ENCODE measurements at regions not wholly inside any gene's neighbourhood (a gene's known extent, or its start where the extent isn't known, plus 50 kb on each side); places are given as distances from the start of the nearest gene placed in this dataset.

- TF ChIP-seq, protein P1, sequence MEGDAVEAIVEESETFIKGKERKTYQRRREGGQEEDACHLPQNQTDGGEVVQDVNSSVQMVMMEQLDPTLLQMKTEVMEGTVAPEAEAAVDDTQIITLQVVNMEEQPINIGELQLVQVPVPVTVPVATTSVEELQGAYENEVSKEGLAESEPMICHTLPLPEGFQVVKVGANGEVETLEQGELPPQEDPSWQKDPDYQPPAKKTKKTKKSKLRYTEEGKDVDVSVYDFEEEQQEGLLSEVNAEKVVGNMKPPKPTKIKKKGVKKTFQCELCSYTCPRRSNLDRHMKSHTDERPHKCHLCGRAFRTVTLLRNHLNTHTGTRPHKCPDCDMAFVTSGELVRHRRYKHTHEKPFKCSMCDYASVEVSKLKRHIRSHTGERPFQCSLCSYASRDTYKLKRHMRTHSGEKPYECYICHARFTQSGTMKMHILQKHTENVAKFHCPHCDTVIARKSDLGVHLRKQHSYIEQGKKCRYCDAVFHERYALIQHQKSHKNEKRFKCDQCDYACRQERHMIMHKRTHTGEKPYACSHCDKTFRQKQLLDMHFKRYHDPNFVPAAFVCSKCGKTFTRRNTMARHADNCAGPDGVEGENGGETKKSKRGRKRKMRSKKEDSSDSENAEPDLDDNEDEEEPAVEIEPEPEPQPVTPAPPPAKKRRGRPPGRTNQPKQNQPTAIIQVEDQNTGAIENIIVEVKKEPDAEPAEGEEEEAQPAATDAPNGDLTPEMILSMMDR (conservative IDR thresholded peaks at IDR 0.05; ENCODE audit: control insufficient read depth, insufficient read depth, low read depth, low read length), result no peak
- peak; percentile 64 for DNase-seq (ENCODE audit: low read depth)
- H3K4me3 ChIP-seq (ENCODE audit: control insufficient read depth, low read depth, low read length), result no peak overlapping the region
These were observed 365.5 kb downstream of the MN1 start for GRCh38 chr22:27435844-27436576.

DNA sequence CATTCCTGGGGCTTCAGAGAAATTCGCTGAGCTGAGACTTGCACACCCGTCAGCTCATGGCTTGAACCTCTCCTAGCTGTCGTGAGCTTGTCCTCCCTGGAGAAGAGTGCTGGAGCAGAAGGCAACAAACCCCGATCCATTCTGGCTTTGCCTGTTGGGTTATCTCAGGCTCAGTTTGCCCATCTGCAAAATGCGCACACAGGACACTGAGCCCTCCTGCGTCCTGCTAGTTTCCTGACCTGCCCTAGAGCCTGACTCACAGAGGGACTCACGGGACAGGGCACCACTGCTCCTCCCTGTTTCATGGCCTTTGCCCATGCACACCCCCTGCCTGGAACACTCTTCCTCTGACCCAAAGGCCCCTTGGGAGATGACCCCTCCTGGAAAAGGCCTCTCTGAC, 365.0 kb downstream of the MN1 start:
- DNase-seq (ENCODE audit: low read depth), result no peak
- TF ChIP-seq, protein P1 (conservative IDR thresholded peaks at IDR 0.05; ENCODE audit: control insufficient read depth, insufficient read depth, low read depth, low read length), result no peak
- no peak overlapping the region for H3K4me3 ChIP-seq (ENCODE audit: control insufficient read depth, low read depth, low read length)

GRCh38 chr22:27437570-27437969, 364.0 kb downstream of the MN1 start:
- DNase-seq (ENCODE audit: low read depth), result no peak
- TF ChIP-seq, protein P1 (conservative IDR thresholded peaks at IDR 0.05; ENCODE audit: control insufficient read depth, insufficient read depth, low read depth, low read length), result no peak
- no peak overlapping the region for H3K4me3 ChIP-seq (ENCODE audit: control insufficient read depth, low read depth, low read length)

DNA sequence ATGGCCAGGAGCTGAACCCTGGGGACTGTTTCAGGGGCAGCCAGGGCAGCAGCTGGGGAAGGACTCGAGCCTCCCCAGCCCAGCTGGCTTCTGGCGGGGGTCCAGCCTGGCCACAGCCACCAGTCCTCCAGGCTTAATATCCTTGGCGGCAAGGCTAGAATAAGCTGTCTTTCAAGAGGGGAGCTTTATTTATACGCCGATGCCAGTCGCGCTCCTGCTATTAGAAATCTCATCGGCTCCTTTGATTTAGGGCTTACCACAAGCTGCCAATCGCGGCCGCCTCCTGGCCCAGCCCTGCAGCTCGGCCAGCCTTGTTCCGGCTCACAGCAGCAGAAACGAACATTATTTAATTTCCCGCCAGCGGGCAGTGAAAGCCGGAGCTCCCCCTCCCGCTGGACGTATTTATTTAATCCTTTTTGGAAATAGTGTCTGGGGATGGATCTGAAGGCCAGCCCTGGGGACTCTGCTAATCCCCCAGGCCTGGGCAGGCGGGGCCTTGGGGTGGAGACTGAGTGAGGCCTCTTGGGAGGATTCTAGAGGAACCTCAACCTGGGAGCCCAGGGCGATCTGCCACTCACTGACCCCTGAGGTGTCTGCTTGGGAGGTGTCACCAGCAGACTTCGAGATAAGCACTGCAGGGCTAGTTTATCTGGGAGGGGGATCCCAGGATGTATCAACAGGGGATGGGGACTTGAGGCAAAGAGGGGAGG, 363.1 kb downstream of the MN1 start:
- no peak for DNase-seq (ENCODE audit: low read depth)
- no peak overlapping the region for H3K4me3 ChIP-seq (ENCODE audit: control insufficient read depth, low read depth, low read length)
- TF ChIP-seq, protein P1 (conservative IDR thresholded peaks at IDR 0.05; ENCODE audit: control insufficient read depth, insufficient read depth, low read depth, low read length), result no peak

GRCh38 chr22:27439131-27439530, 362.4 kb downstream of the MN1 start:
- TF ChIP-seq, protein P1 (conservative IDR thresholded peaks at IDR 0.05; ENCODE audit: control insufficient read depth, insufficient read depth, low read depth, low read length), result no peak
- no peak overlapping the region for H3K4me3 ChIP-seq (ENCODE audit: control insufficient read depth, low read depth, low read length)
- no peak for DNase-seq (ENCODE audit: low read depth)

- DNase-seq (ENCODE audit: low read depth), result no peak
- TF ChIP-seq, protein P1 (conservative IDR thresholded peaks at IDR 0.05; ENCODE audit: control insufficient read depth, insufficient read depth, low read depth, low read length), result no peak
- no peak overlapping the region for H3K4me3 ChIP-seq (ENCODE audit: control insufficient read depth, low read depth, low read length)
These were observed 361.2 kb downstream of the MN1 start for GRCh38 chr22:27440304-27440865.

Measured in fibroblast of mammary gland (primary cell).